ENCODE measurements at regions not wholly inside any gene's neighbourhood (a gene's known extent, or its start where the extent isn't known, plus 50 kb on each side); places are given as distances from the start of the nearest gene placed in this dataset.

GRCh38 chr2:52117299-52117698 lies 1085.4 kb upstream of the NRXN1 start:
- TF ChIP-seq POLR2A (IDR thresholded peaks at IDR 0.05) (no peak), CTCF (IDR thresholded peaks at IDR 0.05) (no peak)

GRCh38 chr2:52115750-52116149 lies 1083.8 kb upstream of the NRXN1 start:
- DNase-seq (ENCODE audit: low spot score in 2 of 2): no peak
- TF ChIP-seq POLR2A (IDR thresholded peaks at IDR 0.05) (no peak), CTCF (IDR thresholded peaks at IDR 0.05) (no peak)
- WGBS, 2 donors: 34 to 48% methylated on average over 1 of the region's 1 CpG
- H3K4me3 ChIP-seq (ENCODE audit: low read depth, poor library complexity, severe bottlenecking): no peak overlapping the region
- intact Hi-C loops (cut with DNase I; ENCODE audit: low total_unique reads): no loop called here

More at GRCh38 chr2:52117299-52117698, 1085.4 kb upstream of the NRXN1 start:
- DNase-seq (ENCODE audit: low spot score in 2 of 2): no peak
- intact Hi-C loops (cut with DNase I; ENCODE audit: low total_unique reads): no loop called here
- WGBS, 2 donors: 84 to 85% methylated on average over 3 of the region's 3 CpGs
- no peak overlapping the region for H3K4me3 ChIP-seq (ENCODE audit: low read depth, poor library complexity, severe bottlenecking)

- no peak for TF ChIP-seq CTCF (IDR thresholded peaks at IDR 0.05)
- TF ChIP-seq POLR2A (IDR thresholded peaks at IDR 0.05): no peak
- intact Hi-C loops (cut with DNase I; ENCODE audit: low total_unique reads): no loop called here
- no peak for DNase-seq (ENCODE audit: low spot score in 2 of 2)
- H3K4me3 ChIP-seq (ENCODE audit: low read depth, poor library complexity, severe bottlenecking): no peak overlapping the region
Measured at GRCh38 chr2:52113338-52113737, 1081.4 kb upstream of the NRXN1 start.

GRCh38 chr2:52112141-52112540 lies 1080.2 kb upstream of the NRXN1 start:
- H3K4me3 ChIP-seq (ENCODE audit: low read depth, poor library complexity, severe bottlenecking): no peak overlapping the region
- 88 to 93% methylated on average over 3 of the region's 3 CpGs for WGBS, 2 donors
- no peak for TF ChIP-seq POLR2A (IDR thresholded peaks at IDR 0.05)
- TF ChIP-seq CTCF (IDR thresholded peaks at IDR 0.05): no peak
- no peak for DNase-seq (ENCODE audit: low spot score in 2 of 2)
- intact Hi-C loops (cut with DNase I; ENCODE audit: low total_unique reads): no loop called here

DNA sequence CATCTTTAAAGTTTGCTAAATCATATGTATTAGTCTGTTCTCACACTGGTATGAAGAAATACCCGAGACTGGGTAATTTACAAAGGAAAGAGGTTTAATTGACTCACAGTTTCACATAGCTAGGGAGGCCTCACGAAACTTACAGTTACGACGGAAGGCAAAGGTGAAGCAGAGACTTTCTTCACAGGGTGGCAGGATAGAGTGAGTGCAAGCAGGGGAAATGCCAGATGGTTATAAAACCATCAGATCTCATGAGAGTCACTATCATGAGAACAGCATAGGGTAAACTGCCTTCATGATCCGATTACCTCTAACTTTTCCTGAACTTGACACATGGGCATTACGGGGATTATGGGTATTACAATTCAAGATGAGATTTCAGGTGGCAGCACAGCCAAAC lies 1075.2 kb upstream of the NRXN1 start:
- intact Hi-C loops (cut with DNase I; ENCODE audit: low total_unique reads): no loop called here
- WGBS, 2 donors: 79 to 81% methylated on average over 6 of the region's 6 CpGs
- H3K4me3 ChIP-seq (ENCODE audit: low read depth, poor library complexity, severe bottlenecking): no peak overlapping the region
- TF ChIP-seq CTCF (IDR thresholded peaks at IDR 0.05): no peak
- TF ChIP-seq POLR2A (IDR thresholded peaks at IDR 0.05): no peak
- DNase-seq (ENCODE audit: low spot score in 2 of 2): no peak

DNA sequence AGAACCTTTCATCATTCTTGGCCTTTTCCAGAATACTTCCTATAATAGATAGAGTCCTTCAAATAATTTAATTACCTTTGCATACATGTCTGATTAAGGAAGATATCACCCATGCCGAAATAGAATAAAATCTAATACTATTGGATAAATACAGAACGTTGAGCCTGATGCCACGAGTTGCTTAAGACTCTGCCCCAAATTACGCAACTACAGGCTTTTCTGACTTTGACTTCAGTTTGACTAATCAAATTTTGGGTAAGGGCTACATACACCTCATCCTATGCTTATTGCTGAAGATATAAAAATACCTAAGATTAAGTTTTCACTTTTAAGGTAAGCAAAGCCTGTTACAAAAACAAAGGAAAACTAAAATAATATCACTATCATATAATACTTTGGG lies 1065.1 kb upstream of the NRXN1 start:
- WGBS, 2 donors: 77 to 85% methylated on average over 4 of the region's 4 CpGs
- no peak for DNase-seq (ENCODE audit: low spot score in 2 of 2)
- H3K4me3 ChIP-seq (ENCODE audit: low read depth, poor library complexity, severe bottlenecking): no peak overlapping the region
- intact Hi-C loops (cut with DNase I; ENCODE audit: low total_unique reads): no loop called here
- TF ChIP-seq CTCF (IDR thresholded peaks at IDR 0.05) (no peak), POLR2A (IDR thresholded peaks at IDR 0.05) (no peak)

All from lower leg skin (tissue), 4 donors.